Mucosa of stomach (tissue), 1 donor: ENCODE measurements at regions not wholly inside any gene's neighbourhood (a gene's known extent, or its start where the extent isn't known, plus 50 kb on each side); places are given as distances from the start of the nearest gene placed in this dataset.
"Not testable (repeated sequence)": the region's sequence is repeated elsewhere in the genome, so short reads cannot be mapped to it uniquely, and the experiment has no call there.

ENCODE experiments used
- H3K27me3 ChIP-seq: one replicate; pipeline ENCODE4 v1.7.0; 2013; ENCODE audit warnings: mild to moderate bottlenecking, low read length; ENCODE audit not compliant: control insufficient read depth, insufficient read depth
- H3K36me3 ChIP-seq: one replicate; pipeline ENCODE4 v1.7.0; 2013; ENCODE audit warnings: low read length; ENCODE audit not compliant: control insufficient read depth, insufficient read depth
- H3K4me1 ChIP-seq: one replicate; pipeline ENCODE4 v1.7.0; 2013; ENCODE audit warnings: mild to moderate bottlenecking, low read length; ENCODE audit not compliant: control insufficient read depth, insufficient read depth
- H3K4me3 ChIP-seq: one replicate; pipeline ENCODE4 v1.7.0; 2013; ENCODE audit warnings: low read length
- H3K9ac ChIP-seq: one replicate; pipeline ENCODE4 v1.7.0; 2013; ENCODE audit warnings: mild to moderate bottlenecking, low read length, moderate library complexity
- H3K9me3 ChIP-seq: one replicate; pipeline ENCODE4 v1.7.0; 2013; ENCODE audit warnings: mild to moderate bottlenecking, low read length, moderate library complexity; ENCODE audit not compliant: control insufficient read depth
- donor health status: Pancreatic carcinoma.

DNA sequence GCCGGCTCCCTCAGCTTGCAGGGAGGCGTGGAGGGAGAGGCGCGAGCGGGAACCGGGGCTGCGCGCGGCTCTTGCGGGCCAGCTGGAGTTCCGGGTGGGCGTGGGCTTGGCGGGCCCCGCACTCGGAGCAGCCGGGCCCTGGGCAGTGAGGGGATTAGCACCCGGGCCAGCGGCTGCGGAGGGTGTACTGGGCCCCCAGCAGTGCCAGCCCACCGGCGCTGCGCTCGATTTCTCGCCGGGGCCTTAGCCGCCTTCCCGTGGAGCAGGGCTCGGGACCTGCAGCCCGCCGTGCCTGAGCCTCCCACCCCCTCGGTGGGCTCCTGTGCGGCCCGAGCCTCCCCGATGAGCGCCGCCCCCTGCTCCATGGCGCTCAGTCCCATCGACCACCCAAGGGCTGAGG is 588.9 kb upstream of the SLC35B3 start:
- not testable (repeated sequence) for H3K4me1 ChIP-seq, H3K27me3 ChIP-seq, H3K9me3 ChIP-seq, H3K36me3 ChIP-seq, H3K4me3 ChIP-seq, H3K9ac ChIP-seq

GRCh38 chr6:9020001-9020400 is 584.7 kb upstream of the SLC35B3 start:
- no peak overlapping the region for H3K9ac ChIP-seq
- no peaks in the 10 kb centered on the region for H3K4me1 ChIP-seq
- no peaks in the 10 kb centered on the region for H3K27me3 ChIP-seq
- no peaks in the 10 kb centered on the region for H3K9me3 ChIP-seq
- no peak overlapping the region for H3K4me3 ChIP-seq
- no peaks in the 10 kb centered on the region for H3K36me3 ChIP-seq

DNA sequence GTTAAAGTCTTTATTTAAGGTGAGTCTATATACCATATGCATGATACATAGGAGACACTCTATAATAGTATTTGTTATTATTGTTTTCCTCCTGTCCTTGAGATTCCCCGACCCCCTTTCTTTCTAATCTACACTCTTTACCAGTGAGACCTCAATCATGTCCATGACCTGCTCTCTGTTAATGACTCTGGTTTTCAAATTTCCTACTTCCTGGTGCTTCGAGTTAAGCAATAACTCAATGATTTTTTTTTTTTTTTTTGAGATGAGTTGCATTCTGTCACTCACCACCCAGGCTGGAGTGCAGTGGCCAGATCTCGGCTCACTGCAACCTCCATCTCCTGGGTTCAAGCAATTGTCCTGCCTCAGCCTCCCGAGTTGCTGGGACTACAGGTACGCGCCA is 574.6 kb upstream of the SLC35B3 start:
- H3K4me3 ChIP-seq, result no peak overlapping the region
- no peaks in the 10 kb centered on the region for H3K36me3 ChIP-seq
- no peak overlapping the region for H3K9ac ChIP-seq
- H3K27me3 ChIP-seq, result no peaks in the 10 kb centered on the region
- no peaks in the 10 kb centered on the region for H3K9me3 ChIP-seq
- H3K4me1 ChIP-seq, result no peaks in the 10 kb centered on the region

DNA sequence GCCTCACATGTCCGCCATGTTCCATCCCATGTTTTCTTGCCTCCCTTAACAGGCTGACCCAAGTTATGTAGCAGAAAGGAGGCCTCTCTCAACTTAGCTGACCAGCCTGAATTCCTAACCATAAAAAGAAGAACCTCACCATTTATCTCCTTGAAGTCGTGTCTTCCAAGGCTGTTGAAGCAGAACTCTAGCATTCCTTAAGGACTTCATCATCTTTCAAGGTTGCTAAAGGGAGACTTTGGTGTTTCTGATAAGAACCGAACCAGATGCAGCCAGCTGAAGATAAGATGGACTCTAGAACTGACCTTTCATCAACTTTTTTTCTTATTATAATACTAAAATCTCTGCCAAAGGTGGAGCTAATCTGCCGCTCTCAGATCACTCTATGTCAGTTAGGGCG is 571.7 kb upstream of the SLC35B3 start:
- H3K9ac ChIP-seq, result no peak overlapping the region
- no peaks in the 10 kb centered on the region for H3K36me3 ChIP-seq
- H3K9me3 ChIP-seq, result no peaks in the 10 kb centered on the region
- H3K4me3 ChIP-seq, result no peak overlapping the region
- H3K4me1 ChIP-seq, result no peaks in the 10 kb centered on the region
- no peaks in the 10 kb centered on the region for H3K27me3 ChIP-seq

DNA sequence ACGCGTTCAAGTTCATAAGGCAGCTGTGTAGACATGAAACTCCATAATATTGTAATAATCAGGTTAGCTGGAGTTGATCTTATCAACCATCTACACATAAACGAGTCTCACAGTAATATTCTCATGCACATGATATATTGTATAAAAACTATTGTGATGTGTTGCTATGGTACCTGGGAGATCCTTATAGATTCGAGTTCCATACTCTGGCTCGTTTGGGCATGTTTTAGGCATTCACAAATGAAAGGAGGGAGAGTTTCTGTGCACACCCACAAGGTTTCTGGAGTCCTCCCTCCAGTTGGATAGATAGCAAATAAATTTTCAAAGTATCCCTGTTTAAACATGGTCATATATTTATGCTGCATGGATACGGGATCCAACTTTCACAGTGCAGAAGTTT is 567.5 kb upstream of the SLC35B3 start:
- H3K27me3 ChIP-seq, result no peaks in the 10 kb centered on the region
- H3K36me3 ChIP-seq, result no peaks in the 10 kb centered on the region
- H3K9ac ChIP-seq, result no peak overlapping the region
- H3K9me3 ChIP-seq, result no peaks in the 10 kb centered on the region
- no peak overlapping the region for H3K4me3 ChIP-seq
- no peaks in the 10 kb centered on the region for H3K4me1 ChIP-seq

DNA sequence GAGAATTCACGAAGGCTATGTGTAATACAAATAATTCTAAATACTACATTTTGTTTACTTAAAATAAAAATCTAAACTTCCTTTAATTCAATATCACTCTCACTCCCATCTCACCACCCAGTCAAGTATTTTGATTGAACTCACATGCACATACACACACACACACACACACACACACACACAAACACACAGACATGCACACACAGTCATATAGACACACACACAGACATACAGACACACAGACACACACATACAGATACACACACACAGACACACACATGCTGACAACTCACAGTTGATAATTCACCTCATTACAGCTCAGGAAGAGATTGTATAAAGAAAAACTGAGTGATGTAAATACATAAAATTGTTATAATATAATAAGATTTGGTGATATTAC is 559.8 kb upstream of the SLC35B3 start:
- no peaks in the 10 kb centered on the region for H3K4me1 ChIP-seq
- no peak overlapping the region for H3K4me3 ChIP-seq

DNA sequence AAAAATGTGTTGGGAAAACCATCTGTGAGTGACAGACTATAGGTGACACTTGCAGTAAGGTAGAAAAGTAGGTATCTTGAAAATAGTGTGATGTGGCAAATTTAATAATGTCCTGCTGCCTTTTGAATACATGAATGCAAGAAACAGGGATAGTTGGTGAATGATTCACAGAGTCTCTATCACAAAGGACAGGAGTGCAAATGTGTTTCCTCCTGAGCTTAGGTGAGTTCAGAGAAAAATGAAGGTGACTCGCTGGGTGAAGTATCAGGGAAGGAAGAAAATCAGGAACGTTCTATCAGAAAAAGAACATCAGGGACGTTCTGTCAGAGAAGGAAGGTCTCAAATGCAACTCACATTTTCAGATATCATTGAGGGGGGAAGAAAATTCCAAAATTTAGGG is 557.8 kb upstream of the SLC35B3 start:
- Histone ChIP-seq H3K4me3 (no peak overlapping the region), H3K27me3 (no peaks in the 10 kb centered on the region), H3K4me1 (no peaks in the 10 kb centered on the region), H3K9me3 (no peaks in the 10 kb centered on the region), H3K9ac (no peak overlapping the region), H3K36me3 (no peaks in the 10 kb centered on the region)

More for the DNA sequence above, 559.8 kb upstream of the SLC35B3 start:
- no peaks in the 10 kb centered on the region for H3K36me3 ChIP-seq
- no peaks in the 10 kb centered on the region for H3K9me3 ChIP-seq
- no peaks in the 10 kb centered on the region for H3K27me3 ChIP-seq
- no peak overlapping the region for H3K9ac ChIP-seq

GRCh38 chr6:8991844-8992243 is 556.5 kb upstream of the SLC35B3 start:
- Histone ChIP-seq H3K9me3 (no peaks in the 10 kb centered on the region), H3K27me3 (no peaks in the 10 kb centered on the region), H3K4me1 (no peaks in the 10 kb centered on the region), H3K36me3 (no peaks in the 10 kb centered on the region), H3K4me3 (no peak overlapping the region), H3K9ac (no peak overlapping the region)

DNA sequence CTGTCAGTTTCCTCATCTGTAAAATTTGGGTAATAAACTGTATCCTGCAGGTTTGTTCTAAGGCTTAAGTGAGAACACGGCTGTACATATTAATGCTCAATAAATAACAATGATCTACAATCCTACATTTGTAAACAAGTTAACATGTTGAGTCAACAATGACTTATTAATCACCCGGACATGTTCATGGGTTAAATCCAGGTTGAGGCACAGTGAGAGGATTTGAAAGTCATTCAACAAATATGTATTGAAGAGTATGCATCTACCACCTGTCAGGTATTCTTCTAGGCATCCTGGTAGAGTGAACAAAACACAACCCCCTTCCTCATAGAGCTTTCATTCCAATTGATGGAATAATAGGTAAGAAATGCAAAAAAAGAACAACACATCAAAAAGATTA is 554.7 kb upstream of the SLC35B3 start:
- H3K27me3 ChIP-seq, result no peaks in the 10 kb centered on the region
- no peak overlapping the region for H3K9ac ChIP-seq
- no peaks in the 10 kb centered on the region for H3K9me3 ChIP-seq
- no peak overlapping the region for H3K4me3 ChIP-seq
- H3K36me3 ChIP-seq, result no peaks in the 10 kb centered on the region
- no peaks in the 10 kb centered on the region for H3K4me1 ChIP-seq

- Histone ChIP-seq H3K4me1 (no peaks in the 10 kb centered on the region), H3K4me3 (no peak overlapping the region), H3K9me3 (no peaks in the 10 kb centered on the region), H3K36me3 (no peaks in the 10 kb centered on the region), H3K27me3 (no peaks in the 10 kb centered on the region), H3K9ac (no peak overlapping the region)
These were observed 547.9 kb upstream of the SLC35B3 start for GRCh38 chr6:8983202-8983688.

GRCh38 chr6:8982668-8983067 is 547.3 kb upstream of the SLC35B3 start:
- no peaks in the 10 kb centered on the region for H3K4me1 ChIP-seq
- no peak overlapping the region for H3K9ac ChIP-seq
- no peaks in the 10 kb centered on the region for H3K36me3 ChIP-seq
- no peaks in the 10 kb centered on the region for H3K9me3 ChIP-seq
- H3K27me3 ChIP-seq, result no peaks in the 10 kb centered on the region
- no peak overlapping the region for H3K4me3 ChIP-seq

DNA sequence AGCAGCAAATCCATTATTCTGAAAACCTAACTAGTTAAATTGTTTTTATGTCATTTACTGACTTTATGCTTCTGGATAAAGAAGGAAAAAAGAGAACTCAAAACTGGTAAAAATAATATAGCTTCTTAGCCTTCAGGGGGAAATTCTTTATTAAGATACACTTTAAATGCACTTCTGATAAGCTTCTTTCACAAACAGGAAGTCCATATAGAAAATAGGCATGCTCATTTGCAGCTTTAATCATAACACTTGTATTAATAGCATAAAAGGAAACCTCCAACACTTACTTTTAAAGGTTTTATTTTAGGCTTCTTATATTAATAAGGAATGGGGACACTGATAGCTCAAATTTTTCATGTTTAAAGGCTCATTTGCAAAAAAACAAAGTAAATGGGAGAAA is 538.0 kb upstream of the SLC35B3 start:
- no peaks in the 10 kb centered on the region for H3K27me3 ChIP-seq

DNA sequence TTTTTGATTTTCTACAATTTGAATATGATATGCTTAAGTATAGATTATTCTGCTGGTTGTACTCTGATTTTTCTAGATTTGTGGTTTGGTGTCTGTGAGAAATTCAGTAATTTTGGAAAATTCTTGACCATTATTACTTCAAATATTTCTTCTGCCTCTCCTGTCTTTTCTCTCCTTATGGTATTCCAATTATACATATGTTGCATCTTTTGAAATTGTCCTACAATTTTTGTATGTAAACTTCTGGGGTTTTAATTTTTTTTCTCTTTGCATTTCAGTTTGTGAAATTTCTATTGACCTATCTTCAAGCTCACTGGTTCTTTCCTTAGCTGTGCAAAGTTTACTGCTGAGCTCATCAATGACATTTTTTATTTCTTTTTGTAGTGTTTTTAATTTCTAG is 534.4 kb upstream of the SLC35B3 start:
- H3K9me3 ChIP-seq, result no peaks in the 10 kb centered on the region
- no peaks in the 10 kb centered on the region for H3K27me3 ChIP-seq
- H3K9ac ChIP-seq, result no peak overlapping the region
- H3K4me3 ChIP-seq, result no peak overlapping the region
- no peaks in the 10 kb centered on the region for H3K36me3 ChIP-seq
- H3K4me1 ChIP-seq, result no peaks in the 10 kb centered on the region

More for the DNA sequence above, 538.0 kb upstream of the SLC35B3 start:
- Histone ChIP-seq H3K4me1 (no peaks in the 10 kb centered on the region), H3K4me3 (no peak overlapping the region), H3K9me3 (no peaks in the 10 kb centered on the region), H3K36me3 (no peaks in the 10 kb centered on the region), H3K9ac (no peak overlapping the region)
